ENCODE measurements at regions not wholly inside any gene's neighbourhood (a gene's known extent, or its start where the extent isn't known, plus 50 kb on each side); places are given as distances from the start of the nearest gene placed in this dataset.

GRCh38 chr5:174549254-174549653 lies 175.1 kb upstream of the MSX2 start:
- TF ChIP-seq CTCF (IDR thresholded peaks at IDR 0.05 in 4 of 5, conservative IDR thresholded peaks at IDR 0.05 in 1 of 5) (no peak), POLR2A (IDR thresholded peaks at IDR 0.05) (no peak)

Measured in gastrocnemius medialis (tissue), 4 donors.